Colonic mucosa (tissue), 4 donors: ENCODE measurements at regions not wholly inside any gene's neighbourhood (a gene's known extent, or its start where the extent isn't known, plus 50 kb on each side); places are given as distances from the start of the nearest gene placed in this dataset.
"Not testable (repeated sequence)": the region's sequence is repeated elsewhere in the genome, so short reads cannot be mapped to it uniquely, and the experiment has no call there.

Experiments
- DNase-seq: peaks from one replicate; pipeline ENCODE4 v3.0.0-alpha.2; 2020
- H3K27ac ChIP-seq: fragments of 200-600 bp; one replicate; pipeline ENCODE4 v1.8.0; 2021
- H3K27me3 ChIP-seq: fragments of 200-600 bp; one replicate; pipeline ENCODE4 v1.8.0; 2021
- H3K36me3 ChIP-seq: fragments of 200-600 bp; one replicate; pipeline ENCODE4 v1.8.0; 2021
- H3K4me1 ChIP-seq: fragments of 200-600 bp; one replicate; pipeline ENCODE4 v1.8.0; 2021; ENCODE audit warnings: mild to moderate bottlenecking
- H3K4me3 ChIP-seq: fragments of 200-600 bp; one replicate; pipeline ENCODE4 v1.8.0; 2021
- H3K9ac ChIP-seq, 2 donors: one replicate each; pipeline ENCODE4 v1.7.0; 2013; ENCODE audit warnings: control low read depth in 2 of 2, low read depth in 2 of 2, low read length in 2 of 2
- H3K9me3 ChIP-seq: fragments of 200-600 bp; one replicate; pipeline ENCODE4 v1.8.0; 2021
- intact Hi-C: fragments of 100-400 bp; cut with DNase I; formaldehyde crosslinking; loops from one replicate; pipeline ENCODE4 v1.14.1; 2022
- TF ChIP-seq, protein P1 (sequence below): fragments of 200-600 bp; IDR thresholded peaks from one replicate; pipeline ENCODE4 v1.8.0; 2022; ENCODE audit warnings: antibody characterized with exemption, mild to moderate bottlenecking
- donor health status: healthy.
- donor health status: DM: no; HTN: no; CAD: no.
- donor health status: DM: no; HTN: no; CAD: no.

DNA sequence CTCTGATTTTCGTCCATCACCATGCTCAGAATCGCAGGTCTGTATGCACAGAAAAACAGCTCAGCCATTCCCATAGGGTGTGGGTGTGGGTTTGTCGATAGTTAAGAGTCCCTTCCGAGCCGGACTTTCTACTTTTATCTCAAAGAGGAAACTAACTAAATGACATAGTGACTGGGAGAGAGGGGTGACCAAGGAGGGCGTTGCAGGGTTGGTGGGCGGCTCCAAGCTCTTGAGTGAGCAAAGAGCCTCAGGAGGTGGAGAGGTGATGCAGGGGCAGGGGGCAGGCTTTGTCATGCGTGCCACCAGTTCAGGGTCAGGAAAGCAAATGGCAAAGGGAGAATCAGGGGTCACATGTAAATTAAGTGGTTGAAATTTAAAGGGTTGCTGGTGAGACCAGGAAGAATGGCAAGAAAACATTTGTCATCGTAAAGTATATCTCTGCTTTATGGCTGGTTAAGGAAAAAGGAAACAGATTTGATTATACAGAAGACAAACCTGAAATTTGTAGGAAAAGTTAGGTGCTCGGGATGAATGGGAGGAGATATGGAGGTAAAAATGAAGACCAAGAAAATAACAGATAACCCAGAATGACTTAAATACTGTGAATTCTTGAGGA is 249.0 kb downstream of the SETD4 start:
- Histone ChIP-seq H3K9ac (no peak overlapping the region), H3K27ac (no peak overlapping the region), H3K36me3 (no peaks in the 10 kb centered on the region), H3K4me1 (no peaks in the 10 kb centered on the region), H3K4me3 (no peak overlapping the region), H3K9me3 (no peaks in the 10 kb centered on the region), H3K27me3 (no peaks in the 10 kb centered on the region)
- TF ChIP-seq, protein P1, sequence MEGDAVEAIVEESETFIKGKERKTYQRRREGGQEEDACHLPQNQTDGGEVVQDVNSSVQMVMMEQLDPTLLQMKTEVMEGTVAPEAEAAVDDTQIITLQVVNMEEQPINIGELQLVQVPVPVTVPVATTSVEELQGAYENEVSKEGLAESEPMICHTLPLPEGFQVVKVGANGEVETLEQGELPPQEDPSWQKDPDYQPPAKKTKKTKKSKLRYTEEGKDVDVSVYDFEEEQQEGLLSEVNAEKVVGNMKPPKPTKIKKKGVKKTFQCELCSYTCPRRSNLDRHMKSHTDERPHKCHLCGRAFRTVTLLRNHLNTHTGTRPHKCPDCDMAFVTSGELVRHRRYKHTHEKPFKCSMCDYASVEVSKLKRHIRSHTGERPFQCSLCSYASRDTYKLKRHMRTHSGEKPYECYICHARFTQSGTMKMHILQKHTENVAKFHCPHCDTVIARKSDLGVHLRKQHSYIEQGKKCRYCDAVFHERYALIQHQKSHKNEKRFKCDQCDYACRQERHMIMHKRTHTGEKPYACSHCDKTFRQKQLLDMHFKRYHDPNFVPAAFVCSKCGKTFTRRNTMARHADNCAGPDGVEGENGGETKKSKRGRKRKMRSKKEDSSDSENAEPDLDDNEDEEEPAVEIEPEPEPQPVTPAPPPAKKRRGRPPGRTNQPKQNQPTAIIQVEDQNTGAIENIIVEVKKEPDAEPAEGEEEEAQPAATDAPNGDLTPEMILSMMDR: no peak
- DNase-seq: peak; percentile 45
- intact Hi-C loops: no loop called here

DNA sequence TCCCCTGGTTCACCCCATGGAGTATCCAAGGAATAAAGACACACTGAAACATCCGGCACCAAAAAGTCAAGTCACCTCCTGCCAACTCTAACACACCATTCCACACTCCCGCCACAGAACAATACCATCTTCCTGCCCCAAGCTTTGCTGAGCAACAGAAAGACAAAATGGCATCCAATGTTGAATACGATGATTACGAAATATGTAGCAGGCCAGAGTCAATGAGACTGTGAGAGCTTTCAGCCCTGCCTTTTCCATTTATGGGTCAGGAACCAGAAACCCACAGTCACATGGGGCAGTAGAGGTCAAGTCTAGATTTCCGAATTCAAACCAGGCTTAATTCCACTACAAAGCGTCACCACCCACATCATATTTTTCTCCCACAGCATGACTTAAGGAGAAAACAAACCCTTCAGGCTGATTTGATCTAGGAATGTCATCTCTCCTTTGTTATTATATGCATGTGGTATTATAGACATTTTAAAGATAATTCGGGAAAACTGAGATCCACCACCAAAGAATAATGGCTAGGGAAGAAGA is 249.8 kb downstream of the SETD4 start:
- Histone ChIP-seq H3K4me3 (no peak overlapping the region), H3K27ac (no peak overlapping the region), H3K36me3 (no peaks in the 10 kb centered on the region), H3K4me1 (no peaks in the 10 kb centered on the region), H3K9me3 (no peaks in the 10 kb centered on the region), H3K27me3 (no peaks in the 10 kb centered on the region), H3K9ac (no peak overlapping the region)
- TF ChIP-seq, protein P1: no peak
- no peak for DNase-seq
- intact Hi-C loops: no loop called here

GRCh38 chr21:35801391-35801790 is 258.9 kb downstream of the SETD4 start:
- Histone ChIP-seq H3K4me1 (peaks cover 3% of the 10 kb centered on the region), H3K36me3 (no peaks in the 10 kb centered on the region), H3K9me3 (no peaks in the 10 kb centered on the region), H3K27me3 (no peaks in the 10 kb centered on the region), H3K27ac (no peak overlapping the region), H3K4me3 (no peak overlapping the region), H3K9ac (no peak overlapping the region)
- intact Hi-C loops: no loop called here
- no peak for DNase-seq
- TF ChIP-seq, protein P1: no peak

DNA sequence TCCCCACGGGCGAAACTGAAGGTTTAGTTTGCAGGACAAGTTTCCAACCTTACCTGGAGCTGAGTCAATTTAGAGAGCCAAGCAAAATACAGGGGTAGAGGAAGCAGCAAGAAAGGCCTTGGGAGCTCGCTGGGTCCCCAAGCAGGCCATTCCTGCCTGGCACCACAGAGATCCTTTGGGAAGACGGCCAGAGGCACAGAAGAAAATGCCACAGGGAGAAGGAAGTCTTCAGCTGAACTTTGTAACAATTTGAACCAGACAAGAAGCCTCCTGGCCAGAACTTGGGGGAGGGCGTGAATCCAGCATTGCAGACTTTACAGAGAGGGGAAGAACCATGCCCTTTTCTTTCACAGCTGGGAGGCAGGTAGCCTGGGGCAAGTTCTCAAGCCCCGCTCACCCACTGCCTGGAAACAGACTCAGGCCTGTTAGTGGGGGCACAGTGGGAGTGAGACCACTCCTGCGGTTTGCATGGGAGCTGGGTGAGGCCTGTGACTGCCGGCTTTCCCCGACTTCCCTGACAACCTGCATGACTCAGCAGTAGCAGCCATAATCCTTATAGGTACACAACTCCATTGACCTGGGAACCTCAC is 259.4 kb downstream of the SETD4 start:
- intact Hi-C loops, H3K36me3 ChIP-seq, H3K27ac ChIP-seq, H3K4me1 ChIP-seq, H3K9ac ChIP-seq, H3K27me3 ChIP-seq, DNase-seq, H3K9me3 ChIP-seq, H3K4me3 ChIP-seq: not testable (repeated sequence)

GRCh38 chr21:35796844-35797243 is 263.5 kb downstream of the SETD4 start:
- no peak for DNase-seq
- Histone ChIP-seq H3K4me3 (no peak overlapping the region), H3K9me3 (no peaks in the 10 kb centered on the region), H3K27ac (no peak overlapping the region), H3K27me3 (no peaks in the 10 kb centered on the region), H3K36me3 (no peaks in the 10 kb centered on the region), H3K4me1 (peaks cover 3% of the 10 kb centered on the region), H3K9ac (no peak overlapping the region)
- TF ChIP-seq, protein P1: no peak
- intact Hi-C loops: no loop called here

- H3K4me3 ChIP-seq, H3K9ac ChIP-seq, H3K27ac ChIP-seq, intact Hi-C loops, H3K27me3 ChIP-seq, H3K4me1 ChIP-seq, H3K9me3 ChIP-seq, DNase-seq, H3K36me3 ChIP-seq: not testable (repeated sequence)
These were observed 265.8 kb downstream of the SETD4 start for GRCh38 chr21:35794527-35794926.
